ENCODE measurements at regions not wholly inside any gene's neighbourhood (a gene's known extent, or its start where the extent isn't known, plus 50 kb on each side); places are given as distances from the start of the nearest gene placed in this dataset.

- 79 to 88% (median 83%) methylated on average over 1 to 3 of the region's 3 CpGs for WGBS, 4 donors
- no peak overlapping the region for H3K4me3 ChIP-seq
- H3K4me1 ChIP-seq = no peaks in the 10 kb centered on the region
- H3K36me3 ChIP-seq = no peaks in the 10 kb centered on the region
- no peak for DNase-seq
- intact Hi-C loops (cut with DNase I) = no loop called here
- no peaks in the 10 kb centered on the region for H3K27me3 ChIP-seq
- no peaks in the 10 kb centered on the region for H3K9me3 ChIP-seq
- no peak for ATAC-seq
- TF ChIP-seq POLR2A (IDR thresholded peaks at IDR 0.05) = no peak
- no peak for TF ChIP-seq CTCF (IDR thresholded peaks at IDR 0.05)
- H3K27ac ChIP-seq = no peak overlapping the region
Observed at GRCh38 chr2:191740759-191741158, 62.8 kb downstream of the NABP1 start.

GRCh38 chr2:191746346-191747169, 68.6 kb downstream of the NABP1 start:
- peak in 1 of 5 donors; percentile 6 for DNase-seq
- WGBS, 4 donors = 48 to 62% (median 57%) methylated on average over 7 of the region's 7 CpGs
- no peak overlapping the region for H3K4me3 ChIP-seq
- no peaks in the 10 kb centered on the region for H3K36me3 ChIP-seq
- H3K27me3 ChIP-seq = no peaks in the 10 kb centered on the region
- no peaks in the 10 kb centered on the region for H3K9me3 ChIP-seq
- TF ChIP-seq POLR2A (IDR thresholded peaks at IDR 0.05) = no peak
- TF ChIP-seq CTCF (IDR thresholded peaks at IDR 0.05) = no peak
- H3K4me1 ChIP-seq = peaks cover 0 to 4% (median 0%) of the 10 kb centered on the region in 12 donors
- ATAC-seq = peak in 1 of 4 donors; percentile 30
- intact Hi-C loops (cut with DNase I) = no loop called here
- no peak overlapping the region for H3K27ac ChIP-seq

GRCh38 chr2:191747170-191747530, 69.2 kb downstream of the NABP1 start:
- Histone ChIP-seq H3K36me3 (no peaks in the 10 kb centered on the region), H3K27ac (no peak overlapping the region), H3K27me3 (no peaks in the 10 kb centered on the region), H3K4me1 (peaks cover 0 to 4% (median 0%) of the 10 kb centered on the region in 12 donors), H3K9me3 (no peaks in the 10 kb centered on the region), H3K4me3 (no peak overlapping the region)
- TF ChIP-seq POLR2A (IDR thresholded peaks at IDR 0.05) (no peak), CTCF (IDR thresholded peaks at IDR 0.05) (no peak)
- DNase-seq (no peak), ATAC-seq (no peak)
- WGBS, 4 donors = 75 to 85% (median 79%) methylated on average over 3 of the region's 3 CpGs
- intact Hi-C loops (cut with DNase I) = no loop called here

- Histone ChIP-seq H3K27ac (no peak overlapping the region), H3K4me1 (peaks cover 0 to 4% (median 0%) of the 10 kb centered on the region in 12 donors), H3K4me3 (no peak overlapping the region), H3K27me3 (no peaks in the 10 kb centered on the region), H3K9me3 (no peaks in the 10 kb centered on the region), H3K36me3 (no peaks in the 10 kb centered on the region)
- TF ChIP-seq POLR2A (IDR thresholded peaks at IDR 0.05) = no peak
- no peak for TF ChIP-seq CTCF (IDR thresholded peaks at IDR 0.05)
- ATAC-seq (no peak), DNase-seq (no peak)
- intact Hi-C loops (cut with DNase I) = no loop called here
- 66 to 78% (median 69%) methylated on average over 3 of the region's 3 CpGs for WGBS, 4 donors
Observed at GRCh38 chr2:191748059-191748461, 70.1 kb downstream of the NABP1 start.
